HG02943 (cell line): ENCODE measurements at regions not wholly inside any gene's neighbourhood (a gene's known extent, or its start where the extent isn't known, plus 50 kb on each side); places are given as distances from the start of the nearest gene placed in this dataset.

Experiments
- ATAC-seq: cut with Tn5 transposase; IDR thresholded peaks from one replicate; pipeline ENCODE4 v1.9.1; 2021; ENCODE audit warnings: mild to moderate bottlenecking, low read depth, moderate library complexity; ENCODE audit not compliant: unreplicated experiment

GRCh38 chr7:86975449-86975848, 84.0 kb downstream of the ELAPOR2 start:
- no peak for ATAC-seq

DNA sequence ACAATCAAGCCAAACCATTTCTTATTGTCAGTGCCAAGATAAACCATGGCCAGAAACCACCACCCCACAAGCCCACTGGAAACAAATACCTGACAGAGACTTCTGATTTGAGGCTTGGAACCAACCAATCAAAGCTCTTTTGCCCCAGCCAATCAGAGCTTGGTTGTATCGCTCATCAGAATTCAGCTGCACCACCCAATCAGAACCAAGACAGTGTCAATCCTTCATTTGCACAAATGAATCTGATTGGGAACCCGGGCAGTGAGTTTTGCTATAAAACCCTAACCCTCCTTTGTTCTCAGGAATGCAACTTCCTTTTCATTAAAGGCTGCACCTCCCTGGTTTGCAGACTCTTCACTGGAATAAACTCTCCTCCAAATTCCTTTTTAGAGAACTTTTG, 87.4 kb downstream of the ELAPOR2 start:
- ATAC-seq: no peak

GRCh38 chr7:86970986-86971385, 88.5 kb downstream of the ELAPOR2 start:
- ATAC-seq: no peak

DNA sequence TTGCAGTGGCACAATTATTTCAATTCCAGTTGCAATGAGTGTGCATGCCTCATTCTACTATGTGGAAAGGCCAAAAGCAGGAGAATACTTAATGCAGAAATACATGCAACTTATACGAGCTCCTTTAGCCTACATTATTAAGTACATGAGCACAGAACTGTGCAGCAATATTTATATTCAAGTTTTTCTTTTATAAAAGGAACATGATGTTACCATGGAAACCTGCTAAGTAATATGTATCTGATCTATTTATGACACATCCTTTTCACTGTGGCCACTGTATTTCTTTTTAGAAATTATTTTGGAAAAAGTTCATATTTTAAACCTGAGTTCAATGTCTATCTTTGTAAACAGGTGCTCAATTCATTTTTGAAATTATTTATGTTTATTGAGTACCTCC, 88.9 kb downstream of the ELAPOR2 start:
- ATAC-seq: no peak

DNA sequence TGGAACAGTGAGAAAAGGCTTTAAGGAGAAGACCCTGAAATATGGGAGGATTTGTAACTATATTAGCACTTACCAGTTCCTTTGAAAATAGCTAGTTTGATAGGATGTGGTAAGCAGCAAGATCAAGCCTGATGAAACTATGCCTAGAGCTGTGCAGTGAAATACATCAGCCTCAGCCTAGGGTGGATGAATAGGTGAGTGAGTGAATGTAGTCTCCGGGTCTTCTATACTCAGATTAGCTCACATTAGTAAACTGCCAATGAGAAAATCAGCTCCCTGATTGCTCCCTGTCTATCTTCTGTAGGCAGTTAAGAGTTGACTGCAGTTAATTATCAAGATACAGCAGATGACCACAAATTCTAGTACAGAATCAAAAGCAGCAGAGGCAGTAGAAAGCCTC, 89.6 kb downstream of the ELAPOR2 start:
- ATAC-seq: no peak

DNA sequence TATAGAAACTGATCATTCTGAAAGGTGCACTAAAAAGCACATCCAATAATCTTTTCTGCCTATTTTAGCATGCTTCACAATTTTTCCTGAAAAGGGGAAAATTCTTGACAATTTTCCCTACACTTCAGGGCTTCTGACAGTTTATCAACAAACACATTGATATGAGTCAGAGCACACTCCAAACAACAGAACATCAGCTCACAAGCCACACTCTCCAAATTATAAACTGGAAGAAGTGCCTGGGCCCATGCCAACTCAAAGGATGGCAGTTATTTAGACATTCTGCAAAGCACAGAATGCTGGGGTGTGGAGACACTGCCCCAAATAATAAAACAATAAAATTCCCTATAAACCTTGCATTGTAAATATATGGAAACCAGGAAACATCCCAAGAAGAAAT, 90.8 kb downstream of the ELAPOR2 start:
- ATAC-seq: no peak

- no peak for ATAC-seq
These were observed 92.5 kb downstream of the ELAPOR2 start for GRCh38 chr7:86966916-86967315.

DNA sequence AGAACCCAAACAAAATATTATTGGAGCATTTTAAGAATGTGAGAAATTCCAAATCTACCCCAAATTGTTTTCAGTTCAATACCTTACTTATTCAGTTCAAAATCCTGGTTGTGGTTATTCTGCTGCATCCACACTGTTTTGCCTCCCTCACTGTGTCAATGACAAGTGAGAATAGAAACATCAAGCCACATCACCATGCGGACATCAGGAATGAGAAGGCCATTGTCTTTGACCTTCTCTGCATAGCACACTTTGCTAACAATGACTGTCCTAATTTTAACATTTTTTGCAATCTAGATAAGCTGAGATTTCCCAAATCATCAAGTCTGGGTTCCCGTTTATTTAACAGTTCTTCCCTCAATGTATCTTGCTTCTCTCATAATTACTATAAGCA, 93.7 kb downstream of the ELAPOR2 start:
- ATAC-seq: no peak

- no peak for ATAC-seq
These were observed 94.3 kb downstream of the ELAPOR2 start for GRCh38 chr7:86964973-86965726.

GRCh38 chr7:86963599-86964230, 95.7 kb downstream of the ELAPOR2 start:
- peak; percentile 90 for ATAC-seq

GRCh38 chr7:86962623-86963022, 96.8 kb downstream of the ELAPOR2 start:
- no peak for ATAC-seq

DNA sequence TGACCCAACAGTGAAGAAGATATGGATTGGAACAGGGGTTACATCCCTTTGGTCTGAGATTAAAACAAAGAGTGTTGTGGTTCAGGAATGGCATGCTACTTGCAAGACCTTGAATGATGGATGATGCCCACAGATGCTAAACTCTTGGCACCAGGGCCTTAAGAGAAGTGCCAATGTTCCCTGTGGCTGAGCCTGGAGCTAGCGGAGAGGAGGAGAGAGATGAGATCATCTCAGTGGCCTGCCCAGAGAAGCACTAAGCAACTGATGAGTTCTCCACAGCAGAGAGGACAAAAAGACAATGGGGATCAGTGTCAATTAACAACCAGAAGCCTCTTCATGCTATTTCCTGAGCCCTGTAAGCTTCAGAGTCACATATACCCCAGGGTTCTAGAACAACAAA, 97.8 kb downstream of the ELAPOR2 start:
- ATAC-seq: no peak

DNA sequence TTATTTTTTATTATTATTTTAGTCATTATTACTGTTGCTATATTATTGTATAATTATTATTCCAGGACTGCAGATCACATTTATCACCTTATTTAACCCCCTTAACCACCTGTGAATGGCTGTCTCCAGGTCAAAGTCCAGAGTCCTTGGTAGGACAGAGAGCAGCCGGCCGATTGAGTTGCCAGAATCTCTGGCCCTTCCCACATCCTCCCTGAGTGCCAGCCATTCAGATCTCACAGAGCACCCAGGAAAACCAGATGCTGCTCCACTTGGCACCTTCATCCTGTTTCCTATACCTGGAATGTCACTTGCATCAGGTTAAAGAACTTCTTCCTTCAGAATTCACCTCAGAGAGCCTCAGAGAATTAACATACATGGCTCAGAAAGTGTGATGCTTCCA, 101.1 kb downstream of the ELAPOR2 start:
- ATAC-seq: no peak

GRCh38 chr7:86956567-86956966, 102.9 kb downstream of the ELAPOR2 start:
- no peak for ATAC-seq

- no peak for ATAC-seq
These were observed 103.5 kb downstream of the ELAPOR2 start for GRCh38 chr7:86955895-86956503.

DNA sequence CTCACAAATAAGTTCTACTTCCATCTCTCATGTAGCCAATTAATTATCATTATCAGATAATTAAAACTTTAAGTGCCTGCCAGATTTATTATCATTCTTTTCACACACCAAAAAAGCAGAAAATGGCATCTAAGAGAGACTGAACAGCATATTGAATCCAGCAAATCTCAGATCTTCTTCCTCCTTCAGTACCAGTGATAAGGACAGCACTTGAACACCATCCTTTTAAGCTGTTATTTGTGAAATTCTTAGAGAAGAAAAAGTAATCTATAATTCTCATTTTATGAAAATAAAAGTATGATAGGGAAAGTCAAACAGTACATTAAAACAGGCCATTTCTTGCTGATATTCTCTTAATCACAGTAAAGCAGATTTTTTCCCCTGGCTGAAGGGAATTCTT, 104.5 kb downstream of the ELAPOR2 start:
- ATAC-seq: no peak

DNA sequence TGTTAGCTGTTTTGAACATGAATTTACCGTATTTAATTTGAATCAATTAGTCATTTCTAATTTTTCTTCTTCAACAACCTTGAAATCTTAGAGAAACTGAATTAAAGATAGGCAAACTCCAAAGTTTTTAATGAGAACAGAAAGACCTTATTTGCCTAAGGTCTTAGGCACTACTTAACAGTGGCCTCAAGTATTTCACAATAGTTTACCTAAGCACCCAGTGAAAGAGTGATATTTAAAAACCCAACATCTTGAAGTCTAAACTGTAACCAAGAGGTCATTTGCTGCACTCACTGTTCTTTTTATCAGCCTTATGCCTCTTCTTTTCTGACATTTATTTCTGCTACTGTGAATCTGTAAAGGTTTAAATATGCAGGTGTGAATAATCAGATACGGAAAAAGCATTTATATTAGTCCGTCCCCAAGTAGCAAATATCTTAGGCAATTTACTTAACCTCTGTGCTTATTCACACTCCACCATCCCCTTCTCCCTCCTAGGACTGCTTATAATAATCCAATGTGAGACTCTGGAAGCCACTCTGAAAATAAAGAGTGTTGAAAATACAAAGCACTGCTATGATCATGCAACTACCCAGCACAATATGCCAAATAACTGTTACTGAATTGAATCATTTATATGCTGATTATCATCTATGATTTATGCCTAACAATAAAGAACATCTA, 105.7 kb downstream of the ELAPOR2 start:
- ATAC-seq: no peak

GRCh38 chr7:86953219-86953618, 106.2 kb downstream of the ELAPOR2 start:
- ATAC-seq: no peak

DNA sequence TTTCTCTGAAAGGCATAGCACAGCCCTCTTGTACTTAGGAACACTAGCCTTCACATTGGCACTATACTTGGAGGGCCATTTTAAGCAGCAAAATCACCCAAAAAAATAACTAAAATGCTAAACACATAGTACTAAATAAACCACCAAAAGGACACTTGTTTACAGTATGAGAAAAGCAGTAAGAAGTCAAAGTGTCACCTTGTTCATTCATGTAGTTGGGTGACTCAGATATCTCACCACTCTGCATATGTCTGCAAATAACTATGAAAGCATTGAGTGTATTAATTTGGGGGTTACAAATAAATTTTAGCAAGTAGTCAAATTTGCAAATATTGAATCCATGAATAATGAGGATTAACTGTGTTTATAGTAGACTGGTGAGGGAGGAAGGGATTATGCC, 107.6 kb downstream of the ELAPOR2 start:
- no peak for ATAC-seq

DNA sequence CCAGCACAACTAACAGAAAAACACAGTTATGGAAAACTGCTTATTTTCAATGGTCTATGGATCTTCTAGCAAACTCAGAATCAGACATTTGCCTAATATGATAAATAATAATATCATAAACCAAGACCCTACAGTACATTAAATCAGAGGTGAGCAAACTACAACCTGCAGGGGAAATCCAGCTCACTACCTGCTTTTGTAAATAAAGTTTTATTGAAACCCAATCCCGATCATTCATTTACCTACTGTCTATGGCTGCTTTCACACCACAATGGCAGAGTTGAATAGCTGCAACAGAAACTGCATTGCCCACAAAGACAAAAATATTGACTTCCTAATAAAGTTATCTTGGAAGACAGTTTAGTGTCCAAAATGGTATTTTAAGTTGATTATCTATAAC, 108.5 kb downstream of the ELAPOR2 start:
- ATAC-seq: no peak

- ATAC-seq: no peak
These were observed 109.1 kb downstream of the ELAPOR2 start for GRCh38 chr7:86950360-86950759.
